Neural progenitor cell (in vitro differentiated cells): ENCODE measurements at regions not wholly inside any gene's neighbourhood (a gene's known extent, or its start where the extent isn't known, plus 50 kb on each side); places are given as distances from the start of the nearest gene placed in this dataset.
A peak's percentile ranks its signal among the peaks of the same experiment; 100 is the strongest.

Source experiments
- DNase-seq: peaks from one replicate; pipeline ENCODE4 v3.0.0-alpha.2; 2016; ENCODE audit warnings: low spot score
- H2AFZ ChIP-seq: fragments of 200-600 bp; sonication (generic); replicated peaks from 2 replicates; pipeline ENCODE4 v1.6.1; 2016; ENCODE audit warnings: antibody characterized with exemption
- H3F3A ChIP-seq: fragments of 200-600 bp; sonication (generic); 2 replicates; pipeline ENCODE4 v1.6.1; 2016; ENCODE audit warnings: antibody characterized with exemption, low read depth
- H3K27ac ChIP-seq: fragments of 200-600 bp; sonication (generic); 2 replicates; pipeline ENCODE4 v1.5.1; 2016; ENCODE audit warnings: mild to moderate bottlenecking
- H3K27me3 ChIP-seq: fragments of 200-600 bp; sonication (generic); 2 replicates; pipeline ENCODE4 v1.6.1; 2016; ENCODE audit warnings: mild to moderate bottlenecking, moderate library complexity
- H3K36me3 ChIP-seq: fragments of 200-600 bp; sonication (generic); 2 replicates; pipeline ENCODE4 v1.5.1; 2016
- H3K4me1 ChIP-seq: fragments of 200-600 bp; sonication (generic); 2 replicates; pipeline ENCODE4 v1.6.1; 2016; ENCODE audit warnings: mixed run types
- H3K4me2 ChIP-seq: fragments of 200-600 bp; sonication (generic); 2 replicates; pipeline ENCODE4 v1.6.1; 2016
- H3K4me3 ChIP-seq: fragments of 200-600 bp; sonication (generic); 2 replicates; pipeline ENCODE4 v1.5.1; 2016
- H3K79me2 ChIP-seq: fragments of 200-600 bp; sonication (generic); 2 replicates; pipeline ENCODE4 v1.6.1; 2016; ENCODE audit warnings: low read depth
- H3K9ac ChIP-seq: fragments of 200-600 bp; sonication (generic); 2 replicates; pipeline ENCODE4 v1.6.1; 2016
- H3K9me3 ChIP-seq: fragments of 200-600 bp; sonication (generic); 2 replicates; pipeline ENCODE4 v1.5.1; 2016; ENCODE audit warnings: low read depth
- H4K20me1 ChIP-seq: fragments of 200-600 bp; sonication (generic); 2 replicates; pipeline ENCODE4 v1.6.1; 2016; ENCODE audit warnings: low read depth
- H3K27ac Mint-ChIP-seq: 3 replicates; pipeline ENCODE4 v1.8.0; 2021; ENCODE audit warnings: mixed read lengths
- H3K27me3 Mint-ChIP-seq: 2 replicates; pipeline ENCODE4 v1.8.0; 2022; ENCODE audit warnings: low read depth, mild to moderate bottlenecking, inconsistent platforms, moderate library complexity, mixed read lengths; ENCODE audit not compliant: insufficient read depth
- H3K36me3 Mint-ChIP-seq: 3 replicates; pipeline ENCODE4 v1.8.0; 2021; ENCODE audit warnings: mixed read lengths
- H3K4me1 Mint-ChIP-seq: 3 replicates; pipeline ENCODE4 v1.8.0; 2021; ENCODE audit warnings: mixed read lengths
- H3K4me3 Mint-ChIP-seq: 3 replicates; pipeline ENCODE4 v1.8.0; 2021; ENCODE audit warnings: mild to moderate bottlenecking, moderate library complexity, mixed read lengths
- H3K9me3 Mint-ChIP-seq: 3 replicates; pipeline ENCODE4 v1.8.0; 2020; ENCODE audit warnings: mixed read lengths
- EZH2 ChIP-seq: fragments of 200-600 bp; sonication (generic); IDR thresholded peaks from 2 replicates; pipeline ENCODE4 v1.6.1; 2017; ENCODE audit warnings: antibody characterized with exemption, mild to moderate bottlenecking, moderate library complexity
- EZH2phosphoT487 ChIP-seq: fragments of 200-600 bp; sonication (generic); IDR thresholded peaks from 2 replicates; pipeline ENCODE4 v1.6.1; 2017; ENCODE audit warnings: antibody characterized with exemption
- TF ChIP-seq, protein P1 (sequence below): fragments of 200-600 bp; sonication (generic); IDR thresholded peaks from 2 replicates; pipeline ENCODE4 v1.5.1; 2017; ENCODE audit warnings: antibody characterized with exemption, mild to moderate bottlenecking

- H3K4me3 Mint-ChIP-seq: no peak overlapping the region
- H3K9me3 ChIP-seq: no peaks in the 10 kb centered on the region
- no peak overlapping the region for H3K27ac Mint-ChIP-seq
- H3K4me1 Mint-ChIP-seq: no peaks in the 10 kb centered on the region
- DNase-seq: no peak
- no peak overlapping the region for H3K27ac ChIP-seq
- peaks cover 23% of the 10 kb centered on the region for H3K27me3 ChIP-seq
- no peaks in the 10 kb centered on the region for H3K36me3 ChIP-seq
- H3K4me2 ChIP-seq: no peak overlapping the region
- H3K27me3 Mint-ChIP-seq: peaks cover 12% of the 10 kb centered on the region
- H3F3A ChIP-seq: no peaks in the 10 kb centered on the region
- TF ChIP-seq, protein P1, sequence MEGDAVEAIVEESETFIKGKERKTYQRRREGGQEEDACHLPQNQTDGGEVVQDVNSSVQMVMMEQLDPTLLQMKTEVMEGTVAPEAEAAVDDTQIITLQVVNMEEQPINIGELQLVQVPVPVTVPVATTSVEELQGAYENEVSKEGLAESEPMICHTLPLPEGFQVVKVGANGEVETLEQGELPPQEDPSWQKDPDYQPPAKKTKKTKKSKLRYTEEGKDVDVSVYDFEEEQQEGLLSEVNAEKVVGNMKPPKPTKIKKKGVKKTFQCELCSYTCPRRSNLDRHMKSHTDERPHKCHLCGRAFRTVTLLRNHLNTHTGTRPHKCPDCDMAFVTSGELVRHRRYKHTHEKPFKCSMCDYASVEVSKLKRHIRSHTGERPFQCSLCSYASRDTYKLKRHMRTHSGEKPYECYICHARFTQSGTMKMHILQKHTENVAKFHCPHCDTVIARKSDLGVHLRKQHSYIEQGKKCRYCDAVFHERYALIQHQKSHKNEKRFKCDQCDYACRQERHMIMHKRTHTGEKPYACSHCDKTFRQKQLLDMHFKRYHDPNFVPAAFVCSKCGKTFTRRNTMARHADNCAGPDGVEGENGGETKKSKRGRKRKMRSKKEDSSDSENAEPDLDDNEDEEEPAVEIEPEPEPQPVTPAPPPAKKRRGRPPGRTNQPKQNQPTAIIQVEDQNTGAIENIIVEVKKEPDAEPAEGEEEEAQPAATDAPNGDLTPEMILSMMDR: no peak
- TF ChIP-seq EZH2 (no peak), EZH2phosphoT487 (no peak)
- no peak overlapping the region for H3K4me3 ChIP-seq
- H3K9me3 Mint-ChIP-seq: peaks cover 6% of the 10 kb centered on the region
- no peak overlapping the region for H2AFZ ChIP-seq
- no peak overlapping the region for H3K9ac ChIP-seq
- H4K20me1 ChIP-seq: no peaks in the 10 kb centered on the region
- no peaks in the 10 kb centered on the region for H3K79me2 ChIP-seq
- H3K36me3 Mint-ChIP-seq: no peaks in the 10 kb centered on the region
- no peaks in the 10 kb centered on the region for H3K4me1 ChIP-seq
Observed at GRCh38 chr21:36628106-36628505, 70.8 kb upstream of the SIM2 start.

- peaks cover 12% of the 10 kb centered on the region for H3K27me3 Mint-ChIP-seq
- Histone ChIP-seq H2AFZ (no peak overlapping the region), H3K9ac (no peak overlapping the region), H3K79me2 (no peaks in the 10 kb centered on the region), H3K27me3 (peaks cover 23% of the 10 kb centered on the region), H3K27ac (no peak overlapping the region), H3K9me3 (no peaks in the 10 kb centered on the region), H4K20me1 (no peaks in the 10 kb centered on the region), H3K4me2 (no peak overlapping the region), H3K4me1 (no peaks in the 10 kb centered on the region), H3K36me3 (no peaks in the 10 kb centered on the region), H3F3A (no peaks in the 10 kb centered on the region), H3K4me3 (no peak overlapping the region)
- no peak overlapping the region for H3K4me3 Mint-ChIP-seq
- peaks cover 6% of the 10 kb centered on the region for H3K9me3 Mint-ChIP-seq
- no peak overlapping the region for H3K27ac Mint-ChIP-seq
- DNase-seq: no peak
- TF ChIP-seq, protein P1: no peak
- TF ChIP-seq EZH2 (no peak), EZH2phosphoT487 (no peak)
- no peaks in the 10 kb centered on the region for H3K4me1 Mint-ChIP-seq
- no peaks in the 10 kb centered on the region for H3K36me3 Mint-ChIP-seq
Observed at GRCh38 chr21:36628761-36629460, 70.0 kb upstream of the SIM2 start.

GRCh38 chr21:36630485-36631206, 68.3 kb upstream of the SIM2 start:
- Mint-ChIP-seq H3K4me1 (no peaks in the 10 kb centered on the region), H3K9me3 (peaks cover 5% of the 10 kb centered on the region), H3K4me3 (no peak overlapping the region), H3K27me3 (peaks cover 10% of the 10 kb centered on the region), H3K36me3 (no peaks in the 10 kb centered on the region), H3K27ac (no peak overlapping the region)
- H3K4me1 ChIP-seq: no peaks in the 10 kb centered on the region
- no peak overlapping the region for H3K27ac ChIP-seq
- H3K4me3 ChIP-seq: no peak overlapping the region
- H3K27me3 ChIP-seq: peaks cover 23% of the 10 kb centered on the region
- no peaks in the 10 kb centered on the region for H4K20me1 ChIP-seq
- H3K9ac ChIP-seq: no peak overlapping the region
- peak; percentile 84 for DNase-seq
- no peaks in the 10 kb centered on the region for H3K36me3 ChIP-seq
- H3F3A ChIP-seq: no peaks in the 10 kb centered on the region
- TF ChIP-seq EZH2 (peak; percentile 24), EZH2phosphoT487 (no peak)
- TF ChIP-seq, protein P1: peak; percentile 90
- no peak overlapping the region for H3K4me2 ChIP-seq
- H2AFZ ChIP-seq: no peak overlapping the region
- H3K9me3 ChIP-seq: no peaks in the 10 kb centered on the region
- H3K79me2 ChIP-seq: no peaks in the 10 kb centered on the region
